ENCODE measurements at regions not wholly inside any gene's neighbourhood (a gene's known extent, or its start where the extent isn't known, plus 50 kb on each side); places are given as distances from the start of the nearest gene placed in this dataset.
"Not testable (repeated sequence)": the region's sequence is repeated elsewhere in the genome, so short reads cannot be mapped to it uniquely, and the experiment has no call there.

- DNase-seq (ENCODE audit: low read depth) = peak; percentile 72
Observed at GRCh38 chr22:27314276-27314807, 487.2 kb downstream of the MN1 start.

GRCh38 chr22:27315833-27316232, 485.7 kb downstream of the MN1 start:
- DNase-seq (ENCODE audit: low read depth) = no peak

- no peak for DNase-seq (ENCODE audit: low read depth)
Observed at GRCh38 chr22:27317096-27317495, 484.5 kb downstream of the MN1 start.

GRCh38 chr22:27317971-27318428, 483.6 kb downstream of the MN1 start:
- no peak for DNase-seq (ENCODE audit: low read depth)

- DNase-seq (ENCODE audit: low read depth) = no peak
Observed at GRCh38 chr22:27318516-27318915, 483.0 kb downstream of the MN1 start.

GRCh38 chr22:27323661-27324060, 477.9 kb downstream of the MN1 start:
- no peak for DNase-seq (ENCODE audit: low read depth)

- not testable (repeated sequence) for DNase-seq (ENCODE audit: low read depth)
Observed at GRCh38 chr22:27324908-27325307, 476.6 kb downstream of the MN1 start.

- DNase-seq (ENCODE audit: low read depth) = no peak
Observed at GRCh38 chr22:27327497-27327896, 474.1 kb downstream of the MN1 start.

GRCh38 chr22:27327981-27328721, 473.4 kb downstream of the MN1 start:
- no peak for DNase-seq (ENCODE audit: low read depth)

- DNase-seq (ENCODE audit: low read depth) = no peak
Observed at GRCh38 chr22:27329131-27329850, 472.3 kb downstream of the MN1 start.

GRCh38 chr22:27329966-27330645, 471.4 kb downstream of the MN1 start:
- no peak for DNase-seq (ENCODE audit: low read depth)

- no peak for DNase-seq (ENCODE audit: low read depth)
Observed at GRCh38 chr22:27331526-27332281, 469.9 kb downstream of the MN1 start.

GRCh38 chr22:27335102-27335660, 466.4 kb downstream of the MN1 start:
- no peak for DNase-seq (ENCODE audit: low read depth)

- DNase-seq (ENCODE audit: low read depth) = no peak
Observed at GRCh38 chr22:27336151-27337090, 465.1 kb downstream of the MN1 start.

- DNase-seq (ENCODE audit: low read depth) = no peak
Observed at GRCh38 chr22:27337676-27338075, 463.9 kb downstream of the MN1 start.

GRCh38 chr22:27340047-27340446, 461.5 kb downstream of the MN1 start:
- no peak for DNase-seq (ENCODE audit: low read depth)

GRCh38 chr22:27344546-27344945, 457.0 kb downstream of the MN1 start:
- DNase-seq (ENCODE audit: low read depth) = no peak

GRCh38 chr22:27345691-27346090, 455.9 kb downstream of the MN1 start:
- no peak for DNase-seq (ENCODE audit: low read depth)

- DNase-seq (ENCODE audit: low read depth) = no peak
Observed at GRCh38 chr22:27347951-27348350, 453.6 kb downstream of the MN1 start.

GRCh38 chr22:27348634-27349033, 452.9 kb downstream of the MN1 start:
- no peak for DNase-seq (ENCODE audit: low read depth)

All from CMK (cell line).